ENCODE measurements at regions not wholly inside any gene's neighbourhood (a gene's known extent, or its start where the extent isn't known, plus 50 kb on each side); places are given as distances from the start of the nearest gene placed in this dataset.

GRCh38 chr4:36772154-36772516, 472.4 kb upstream of the NWD2 start:
- H3K36me3 ChIP-seq (ENCODE audit: control insufficient read depth in 2 of 2, insufficient read depth in 2 of 2, low read length in 1 of 2), result no peaks in the 10 kb centered on the region
- no peak overlapping the region for H3K27ac ChIP-seq (ENCODE audit: low read depth in 1 of 2, low read length in 1 of 2)
- H3K4me3 ChIP-seq (ENCODE audit: low read length in 2 of 2), result no peak overlapping the region
- no peaks in the 10 kb centered on the region for H3K9me3 ChIP-seq (ENCODE audit: control insufficient read depth in 2 of 2, insufficient read depth in 1 of 2, low read length in 1 of 2)
- H3K27me3 ChIP-seq (ENCODE audit: control insufficient read depth in 2 of 2, insufficient read depth in 1 of 2, low read length in 1 of 2), result no peaks in the 10 kb centered on the region
- no peaks in the 10 kb centered on the region for H3K4me1 ChIP-seq (ENCODE audit: control insufficient read depth in 2 of 2, insufficient read depth in 2 of 2, low read length in 2 of 2)
- no peak for DNase-seq (ENCODE audit: low read depth in 6 of 9, low spot score in 9 of 9)

DNA sequence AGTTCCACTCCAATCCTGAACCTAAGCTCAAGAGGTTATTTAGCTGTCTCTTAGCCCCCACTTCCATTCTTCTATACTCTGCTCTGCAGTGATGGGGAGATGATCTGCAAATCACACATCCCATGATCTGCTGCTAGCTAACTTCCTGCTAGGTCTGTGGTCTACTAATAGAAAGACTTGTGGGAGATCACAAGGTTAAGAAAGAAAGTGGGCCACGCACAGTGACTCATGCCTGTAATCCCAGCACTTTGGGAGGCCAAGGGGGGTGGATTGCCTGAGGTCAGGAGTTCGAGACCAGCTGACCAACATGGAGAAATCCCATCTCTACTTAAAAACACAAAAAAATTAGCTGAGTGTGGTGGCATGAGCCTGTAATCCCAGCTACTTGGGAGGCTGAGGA, 471.1 kb upstream of the NWD2 start:
- no peak for DNase-seq (ENCODE audit: low read depth in 6 of 9, low spot score in 9 of 9)
- Histone ChIP-seq H3K27ac (ENCODE audit: low read depth in 1 of 2, low read length in 1 of 2) (no peak overlapping the region), H3K4me3 (ENCODE audit: low read length in 2 of 2) (no peak overlapping the region), H3K36me3 (ENCODE audit: control insufficient read depth in 2 of 2, insufficient read depth in 2 of 2, low read length in 1 of 2) (no peaks in the 10 kb centered on the region), H3K9me3 (ENCODE audit: control insufficient read depth in 2 of 2, insufficient read depth in 1 of 2, low read length in 1 of 2) (no peaks in the 10 kb centered on the region), H3K4me1 (ENCODE audit: control insufficient read depth in 2 of 2, insufficient read depth in 2 of 2, low read length in 2 of 2) (no peaks in the 10 kb centered on the region), H3K27me3 (ENCODE audit: control insufficient read depth in 2 of 2, insufficient read depth in 1 of 2, low read length in 1 of 2) (no peaks in the 10 kb centered on the region)
- WGBS, result 67% methylated on average over 2 of the region's 2 CpGs

- H3K9me3 ChIP-seq (ENCODE audit: control insufficient read depth in 2 of 2, insufficient read depth in 1 of 2, low read length in 1 of 2), result no peaks in the 10 kb centered on the region
- DNase-seq (ENCODE audit: low read depth in 6 of 9, low spot score in 9 of 9), result no peak
- no peak overlapping the region for H3K4me3 ChIP-seq (ENCODE audit: low read length in 2 of 2)
- no peaks in the 10 kb centered on the region for H3K36me3 ChIP-seq (ENCODE audit: control insufficient read depth in 2 of 2, insufficient read depth in 2 of 2, low read length in 1 of 2)
- H3K4me1 ChIP-seq (ENCODE audit: control insufficient read depth in 2 of 2, insufficient read depth in 2 of 2, low read length in 2 of 2), result no peaks in the 10 kb centered on the region
- no peak overlapping the region for H3K27ac ChIP-seq (ENCODE audit: low read depth in 1 of 2, low read length in 1 of 2)
- no peaks in the 10 kb centered on the region for H3K27me3 ChIP-seq (ENCODE audit: control insufficient read depth in 2 of 2, insufficient read depth in 1 of 2, low read length in 1 of 2)
These were observed 469.0 kb upstream of the NWD2 start for GRCh38 chr4:36775544-36775943.

- no peaks in the 10 kb centered on the region for H3K27me3 ChIP-seq (ENCODE audit: control insufficient read depth in 2 of 2, insufficient read depth in 1 of 2, low read length in 1 of 2)
- H3K9me3 ChIP-seq (ENCODE audit: control insufficient read depth in 2 of 2, insufficient read depth in 1 of 2, low read length in 1 of 2), result no peaks in the 10 kb centered on the region
- H3K27ac ChIP-seq (ENCODE audit: low read depth in 1 of 2, low read length in 1 of 2), result no peak overlapping the region
- H3K36me3 ChIP-seq (ENCODE audit: control insufficient read depth in 2 of 2, insufficient read depth in 2 of 2, low read length in 1 of 2), result no peaks in the 10 kb centered on the region
- WGBS, result 93% methylated on average over 1 of the region's 1 CpG
- no peak for DNase-seq (ENCODE audit: low read depth in 6 of 9, low spot score in 9 of 9)
- no peak overlapping the region for H3K4me3 ChIP-seq (ENCODE audit: low read length in 2 of 2)
- no peaks in the 10 kb centered on the region for H3K4me1 ChIP-seq (ENCODE audit: control insufficient read depth in 2 of 2, insufficient read depth in 2 of 2, low read length in 2 of 2)
These were observed 464.9 kb upstream of the NWD2 start for GRCh38 chr4:36779601-36780000.

DNA sequence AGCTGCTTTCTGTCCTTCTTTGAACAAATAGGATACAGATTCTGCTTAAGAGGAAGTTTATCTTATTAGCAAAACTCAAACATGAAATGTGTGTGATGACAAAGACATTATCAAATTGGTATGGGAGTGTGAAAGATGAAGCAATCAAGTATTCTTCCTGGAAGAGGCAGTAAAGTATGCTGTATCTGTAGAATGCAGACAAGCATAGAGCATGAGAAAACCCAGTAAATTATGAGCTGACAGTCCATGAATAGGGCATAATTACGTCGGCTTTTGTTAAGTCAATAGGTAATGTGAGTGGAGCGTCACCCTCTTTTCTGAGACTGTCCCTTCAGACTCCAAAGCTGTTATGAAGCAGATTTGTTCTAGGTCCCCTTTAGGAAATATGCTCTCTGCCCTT, 458.6 kb upstream of the NWD2 start:
- 79% methylated on average over 3 of the region's 3 CpGs for WGBS
- Histone ChIP-seq H3K4me1 (ENCODE audit: control insufficient read depth in 2 of 2, insufficient read depth in 2 of 2, low read length in 2 of 2) (no peaks in the 10 kb centered on the region), H3K36me3 (ENCODE audit: control insufficient read depth in 2 of 2, insufficient read depth in 2 of 2, low read length in 1 of 2) (no peaks in the 10 kb centered on the region), H3K9me3 (ENCODE audit: control insufficient read depth in 2 of 2, insufficient read depth in 1 of 2, low read length in 1 of 2) (no peaks in the 10 kb centered on the region), H3K27me3 (ENCODE audit: control insufficient read depth in 2 of 2, insufficient read depth in 1 of 2, low read length in 1 of 2) (no peaks in the 10 kb centered on the region), H3K4me3 (ENCODE audit: low read length in 2 of 2) (no peak overlapping the region), H3K27ac (ENCODE audit: low read depth in 1 of 2, low read length in 1 of 2) (no peak overlapping the region)
- DNase-seq (ENCODE audit: low read depth in 6 of 9, low spot score in 9 of 9), result no peak

GRCh38 chr4:36786519-36786918, 458.0 kb upstream of the NWD2 start:
- Histone ChIP-seq H3K27ac (ENCODE audit: low read depth in 1 of 2, low read length in 1 of 2) (no peak overlapping the region), H3K4me3 (ENCODE audit: low read length in 2 of 2) (no peak overlapping the region), H3K4me1 (ENCODE audit: control insufficient read depth in 2 of 2, insufficient read depth in 2 of 2, low read length in 2 of 2) (no peaks in the 10 kb centered on the region), H3K9me3 (ENCODE audit: control insufficient read depth in 2 of 2, insufficient read depth in 1 of 2, low read length in 1 of 2) (no peaks in the 10 kb centered on the region), H3K27me3 (ENCODE audit: control insufficient read depth in 2 of 2, insufficient read depth in 1 of 2, low read length in 1 of 2) (no peaks in the 10 kb centered on the region), H3K36me3 (ENCODE audit: control insufficient read depth in 2 of 2, insufficient read depth in 2 of 2, low read length in 1 of 2) (no peaks in the 10 kb centered on the region)
- no peak for DNase-seq (ENCODE audit: low read depth in 6 of 9, low spot score in 9 of 9)
- 87% methylated on average over 2 of the region's 2 CpGs for WGBS

- Histone ChIP-seq H3K9me3 (ENCODE audit: control insufficient read depth in 2 of 2, insufficient read depth in 1 of 2, low read length in 1 of 2) (no peaks in the 10 kb centered on the region), H3K4me1 (ENCODE audit: control insufficient read depth in 2 of 2, insufficient read depth in 2 of 2, low read length in 2 of 2) (no peaks in the 10 kb centered on the region), H3K4me3 (ENCODE audit: low read length in 2 of 2) (no peak overlapping the region), H3K36me3 (ENCODE audit: control insufficient read depth in 2 of 2, insufficient read depth in 2 of 2, low read length in 1 of 2) (no peaks in the 10 kb centered on the region), H3K27ac (ENCODE audit: low read depth in 1 of 2, low read length in 1 of 2) (no peak overlapping the region), H3K27me3 (ENCODE audit: control insufficient read depth in 2 of 2, insufficient read depth in 1 of 2, low read length in 1 of 2) (no peaks in the 10 kb centered on the region)
- DNase-seq (ENCODE audit: low read depth in 6 of 9, low spot score in 9 of 9), result no peak
- 80% methylated on average over 1 of the region's 1 CpG for WGBS
These were observed 449.8 kb upstream of the NWD2 start for GRCh38 chr4:36794716-36795115.

GRCh38 chr4:36812149-36812548, 432.4 kb upstream of the NWD2 start:
- Histone ChIP-seq H3K27ac (ENCODE audit: low read depth in 1 of 2, low read length in 1 of 2) (no peak overlapping the region), H3K4me3 (ENCODE audit: low read length in 2 of 2) (no peak overlapping the region), H3K4me1 (ENCODE audit: control insufficient read depth in 2 of 2, insufficient read depth in 2 of 2, low read length in 2 of 2) (no peaks in the 10 kb centered on the region), H3K36me3 (ENCODE audit: control insufficient read depth in 2 of 2, insufficient read depth in 2 of 2, low read length in 1 of 2) (no peaks in the 10 kb centered on the region), H3K27me3 (ENCODE audit: control insufficient read depth in 2 of 2, insufficient read depth in 1 of 2, low read length in 1 of 2) (no peaks in the 10 kb centered on the region), H3K9me3 (ENCODE audit: control insufficient read depth in 2 of 2, insufficient read depth in 1 of 2, low read length in 1 of 2) (no peaks in the 10 kb centered on the region)
- DNase-seq (ENCODE audit: low read depth in 6 of 9, low spot score in 9 of 9), result no peak

DNA sequence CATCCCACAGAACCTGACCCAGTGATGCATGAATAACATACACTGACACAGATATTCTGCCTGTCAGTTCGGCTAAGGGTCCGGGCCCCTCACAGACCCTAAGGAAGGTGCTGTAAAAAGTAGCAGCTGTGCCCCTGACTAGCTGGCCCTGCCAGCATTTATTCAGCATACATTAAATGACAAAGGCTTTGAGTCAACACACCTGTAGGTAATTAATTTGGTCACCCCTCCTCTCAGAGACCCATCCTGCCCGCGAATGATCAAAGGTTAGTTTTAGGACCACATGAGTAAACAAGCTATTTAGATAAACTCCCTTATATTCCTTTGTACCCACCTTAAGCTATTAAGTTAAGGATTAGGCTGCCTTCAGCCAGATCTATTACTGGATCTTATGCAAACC, 429.0 kb upstream of the NWD2 start:
- WGBS, result 92% methylated on average over 4 of the region's 4 CpGs
- H3K27me3 ChIP-seq (ENCODE audit: control insufficient read depth in 2 of 2, insufficient read depth in 1 of 2, low read length in 1 of 2), result no peaks in the 10 kb centered on the region
- H3K36me3 ChIP-seq (ENCODE audit: control insufficient read depth in 2 of 2, insufficient read depth in 2 of 2, low read length in 1 of 2), result no peaks in the 10 kb centered on the region
- H3K4me3 ChIP-seq (ENCODE audit: low read length in 2 of 2), result no peak overlapping the region
- H3K9me3 ChIP-seq (ENCODE audit: control insufficient read depth in 2 of 2, insufficient read depth in 1 of 2, low read length in 1 of 2), result no peaks in the 10 kb centered on the region
- no peak for DNase-seq (ENCODE audit: low read depth in 6 of 9, low spot score in 9 of 9)
- no peaks in the 10 kb centered on the region for H3K4me1 ChIP-seq (ENCODE audit: control insufficient read depth in 2 of 2, insufficient read depth in 2 of 2, low read length in 2 of 2)
- no peak overlapping the region for H3K27ac ChIP-seq (ENCODE audit: low read depth in 1 of 2, low read length in 1 of 2)

DNA sequence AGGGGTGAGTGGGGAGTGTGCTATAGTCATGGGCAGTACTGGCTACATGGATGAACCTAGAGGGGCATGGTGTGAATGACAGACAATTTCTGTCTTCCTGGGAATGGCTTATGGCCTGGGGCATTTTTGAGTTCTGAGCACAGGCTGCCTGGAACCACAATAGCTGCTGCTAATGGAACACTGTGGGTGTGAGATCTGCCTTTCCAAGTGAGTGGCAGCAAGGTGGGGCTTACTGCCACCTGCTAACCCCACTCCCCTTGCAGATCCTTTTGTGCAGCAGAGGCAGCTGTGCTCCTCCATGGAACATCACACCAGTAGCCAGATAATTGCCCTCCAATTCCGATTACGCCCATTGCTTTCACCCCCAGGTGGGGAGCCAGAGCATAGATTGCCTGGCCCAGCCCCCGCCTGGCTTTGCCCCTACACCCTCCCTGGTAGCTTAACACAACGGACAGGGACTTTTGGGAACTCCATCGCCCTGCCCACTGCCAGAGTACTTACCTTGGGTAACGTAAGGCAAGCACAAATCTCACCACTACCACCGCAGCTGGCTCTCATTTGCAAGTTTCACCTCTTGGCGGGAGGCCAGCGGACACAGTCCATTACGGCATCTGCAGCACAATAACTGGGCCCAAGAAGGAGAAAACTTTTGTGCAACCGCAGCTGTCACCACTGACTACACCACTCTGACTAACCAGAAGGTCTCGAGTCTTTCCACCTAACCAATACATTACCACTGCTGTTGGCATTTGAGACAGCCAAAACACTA, 421.2 kb upstream of the NWD2 start:
- Histone ChIP-seq H3K4me1 (ENCODE audit: control insufficient read depth in 2 of 2, insufficient read depth in 2 of 2, low read length in 2 of 2) (no peaks in the 10 kb centered on the region), H3K27me3 (ENCODE audit: control insufficient read depth in 2 of 2, insufficient read depth in 1 of 2, low read length in 1 of 2) (no peaks in the 10 kb centered on the region), H3K9me3 (ENCODE audit: control insufficient read depth in 2 of 2, insufficient read depth in 1 of 2, low read length in 1 of 2) (no peaks in the 10 kb centered on the region), H3K4me3 (ENCODE audit: low read length in 2 of 2) (no peak overlapping the region), H3K36me3 (ENCODE audit: control insufficient read depth in 2 of 2, insufficient read depth in 2 of 2, low read length in 1 of 2) (no peaks in the 10 kb centered on the region), H3K27ac (ENCODE audit: low read depth in 1 of 2, low read length in 1 of 2) (no peak overlapping the region)
- 91% methylated on average over 12 of the region's 12 CpGs for WGBS
- DNase-seq (ENCODE audit: low read depth in 6 of 9, low spot score in 9 of 9), result no peak
